Left renal pelvis (tissue), 4 donors: ENCODE measurements at regions not wholly inside any gene's neighbourhood (a gene's known extent, or its start where the extent isn't known, plus 50 kb on each side); places are given as distances from the start of the nearest gene placed in this dataset.

Experiments used
- DNase-seq, 4 donors: peaks; one replicate each; pipeline ENCODE4 v3.0.0-alpha.2; 2013; ENCODE audit warnings: low read depth in 4 of 4, low spot score in 3 of 4

DNA sequence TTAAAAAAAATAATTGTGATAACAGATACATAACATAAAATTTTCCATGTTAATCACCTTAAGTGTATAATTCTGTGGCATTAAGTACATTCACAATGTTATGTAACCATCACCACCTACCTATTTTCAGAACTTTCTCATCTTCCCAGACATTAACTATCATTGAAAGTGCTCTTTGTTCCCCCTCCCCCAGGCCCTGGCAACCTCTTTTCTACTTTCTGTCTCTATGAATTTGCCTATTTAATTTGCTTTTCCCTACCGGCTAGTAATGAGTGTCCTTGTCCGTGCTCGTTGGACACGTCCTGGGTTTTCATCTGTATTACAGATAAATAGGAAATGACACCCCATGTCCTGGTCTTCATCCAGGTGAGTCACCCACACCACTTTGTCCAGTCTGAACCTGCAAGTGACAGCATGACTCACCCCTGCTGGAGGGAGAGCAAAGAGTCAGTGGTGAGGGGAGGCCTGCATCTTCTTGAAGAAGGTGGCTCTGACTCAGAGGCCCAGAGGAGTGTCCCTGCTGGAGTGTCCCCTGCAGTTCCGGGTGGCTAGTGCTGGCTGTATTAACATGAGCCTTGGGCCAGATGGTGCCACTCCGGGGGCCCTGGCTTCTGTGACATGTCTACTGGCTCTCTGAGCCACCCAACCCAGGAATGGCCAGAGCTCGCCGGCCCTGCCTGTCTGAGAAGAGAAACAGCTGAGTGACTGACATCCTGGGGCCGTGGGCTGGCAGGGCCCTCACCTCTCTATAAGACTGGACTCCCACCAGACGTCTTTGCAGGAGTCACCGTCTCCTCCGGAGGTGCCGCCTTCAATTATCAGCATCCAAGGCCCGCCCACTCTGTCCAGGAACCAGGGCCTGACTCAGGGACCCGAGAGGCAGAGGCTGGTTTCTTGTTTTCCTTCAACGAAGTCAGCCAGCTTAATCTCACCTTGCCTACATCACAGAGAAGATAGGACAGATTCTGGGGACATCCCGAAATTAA is 503.2 kb upstream of the MKI67 start:
- no peak for DNase-seq

DNA sequence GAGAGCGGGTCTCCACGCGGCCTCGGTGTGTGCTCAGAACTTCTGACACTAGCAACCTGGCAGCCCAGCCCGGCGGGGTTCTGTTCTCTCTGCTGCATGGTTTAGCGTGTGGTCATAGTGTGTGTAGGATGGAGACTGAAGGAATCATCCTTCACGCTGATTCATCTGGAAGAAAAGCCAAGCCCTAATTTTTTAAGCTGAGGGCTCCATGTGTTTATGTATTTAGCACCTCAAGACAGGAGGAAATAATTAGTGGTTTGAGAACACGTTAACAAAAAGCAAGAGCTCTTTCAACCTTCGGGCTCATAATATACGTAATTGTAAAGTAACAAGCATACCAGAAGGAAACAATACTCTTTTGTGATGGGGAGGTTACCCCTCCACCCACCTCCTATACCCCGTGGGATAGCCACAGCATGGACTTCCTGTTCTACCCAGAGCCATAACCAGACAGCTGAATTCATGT is 504.6 kb upstream of the MKI67 start:
- DNase-seq, result no peak

- DNase-seq, result no peak
Measured at GRCh38 chr10:128631801-128632241, 505.6 kb upstream of the MKI67 start.

- DNase-seq, result no peak
Measured at GRCh38 chr10:128632694-128633093, 506.5 kb upstream of the MKI67 start.

DNA sequence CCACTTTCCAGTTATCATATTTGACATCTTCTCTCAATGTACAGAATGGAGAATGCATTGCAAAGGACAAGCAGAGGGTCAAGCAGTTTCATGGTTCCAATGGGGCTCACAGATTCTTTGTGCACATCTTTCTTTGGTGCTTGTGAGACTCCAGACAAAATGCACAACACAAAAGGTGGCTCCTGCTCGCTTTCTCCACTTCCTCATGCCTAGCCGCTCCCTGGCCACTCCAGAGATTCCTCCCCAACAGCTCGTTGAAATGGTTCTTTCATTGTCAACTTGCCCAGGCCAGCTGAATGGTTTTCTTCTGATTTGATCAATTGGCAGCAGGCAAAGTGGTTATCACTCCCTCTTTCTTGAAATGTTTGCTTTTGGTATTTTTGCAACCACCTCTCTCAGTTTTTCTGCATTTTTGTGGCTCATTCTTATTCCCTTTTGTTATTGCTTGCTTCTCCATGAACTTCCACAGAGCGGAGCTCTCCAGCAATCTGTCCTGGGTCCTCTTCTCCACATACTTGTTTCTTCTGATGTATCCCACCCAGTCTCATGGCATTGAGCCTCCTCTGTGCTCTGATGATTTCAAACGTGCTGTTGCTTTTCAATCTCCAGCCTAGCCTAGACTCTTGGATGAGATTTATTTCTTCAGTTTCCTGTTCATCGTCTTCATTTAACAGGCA is 507.8 kb upstream of the MKI67 start:
- no peak for DNase-seq

- DNase-seq, result no peak
Measured at GRCh38 chr10:128642023-128642422, 515.8 kb upstream of the MKI67 start.

GRCh38 chr10:128642502-128642901 is 516.3 kb upstream of the MKI67 start:
- DNase-seq, result no peak

DNA sequence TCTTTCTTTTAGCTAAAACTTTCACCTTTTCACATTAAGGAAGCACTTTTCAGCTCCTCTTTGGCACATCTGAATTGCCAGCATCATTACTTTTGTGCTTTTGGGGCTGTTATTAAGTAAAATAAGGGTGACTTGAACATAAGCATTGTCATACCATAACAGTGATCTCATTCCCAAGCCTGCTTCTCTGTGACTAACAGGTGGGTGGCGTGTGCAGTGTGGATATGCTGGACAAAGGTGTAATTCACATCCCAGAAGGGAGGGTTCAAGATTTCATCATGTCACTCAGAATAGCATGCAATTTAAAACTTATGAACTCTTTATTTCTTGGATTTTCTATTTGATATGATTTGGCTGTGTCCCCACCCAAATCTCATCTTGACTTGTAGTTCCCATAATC is 517.4 kb upstream of the MKI67 start:
- no peak for DNase-seq

DNA sequence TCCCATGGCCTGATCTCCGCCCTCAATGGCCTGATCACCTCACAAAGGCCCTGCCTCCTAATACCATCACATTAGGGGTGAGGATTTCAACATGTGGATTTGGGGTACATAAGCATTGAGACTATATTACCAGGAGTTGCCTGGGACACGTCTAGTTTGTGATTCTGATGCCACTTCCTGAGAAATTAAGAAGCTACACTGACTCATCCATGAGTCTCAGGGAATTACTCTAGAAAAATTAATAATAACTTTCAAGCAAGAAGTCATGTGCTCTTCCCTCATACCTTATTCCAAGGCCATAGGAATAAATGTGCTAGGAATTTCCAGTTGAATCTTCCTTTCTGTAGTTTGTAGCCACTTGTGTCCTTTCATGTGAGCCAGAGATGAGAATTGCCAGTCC is 519.3 kb upstream of the MKI67 start:
- DNase-seq, result no peak

DNA sequence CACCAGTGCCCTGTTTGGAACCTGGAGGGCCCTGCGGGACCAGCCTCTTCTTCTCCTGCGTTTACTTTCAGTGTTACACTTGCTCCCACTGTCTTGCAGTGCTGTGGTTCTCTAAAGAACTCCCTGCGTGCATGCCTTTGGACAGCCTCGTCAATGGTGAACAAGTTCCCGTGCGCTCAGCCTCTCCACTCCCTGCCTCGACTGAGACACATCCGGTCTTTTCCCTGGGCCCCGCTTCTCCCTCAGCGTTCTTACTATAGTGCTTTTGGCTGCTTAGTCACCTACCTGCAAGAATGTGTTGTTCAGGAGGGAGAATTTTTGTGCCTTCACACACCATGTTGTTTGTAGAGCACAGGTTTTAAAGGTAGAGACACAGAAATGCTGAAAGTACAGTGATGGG is 520.7 kb upstream of the MKI67 start:
- DNase-seq, result no peak

DNA sequence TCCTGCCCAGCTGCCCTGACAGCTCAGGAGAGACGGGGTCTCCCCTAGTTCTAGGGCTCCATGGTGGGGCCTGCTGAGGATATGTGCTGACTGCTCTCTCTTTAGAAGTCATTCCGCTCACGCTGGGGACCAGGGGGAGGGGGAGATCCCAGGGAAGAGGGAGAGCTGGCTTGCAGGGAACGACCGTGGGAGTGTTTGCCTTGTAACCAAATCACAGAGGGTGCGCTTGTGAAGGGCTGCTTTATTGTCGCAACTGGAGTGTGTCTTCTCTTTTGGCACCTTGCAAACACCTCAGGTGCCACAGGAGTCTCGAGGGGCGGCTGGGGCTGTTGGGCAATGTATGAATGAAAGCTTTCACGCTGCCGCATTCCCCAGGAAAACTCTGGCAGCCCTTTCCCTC is 531.3 kb upstream of the MKI67 start:
- peak in 3 of 4 donors; percentile 5 to 37 (median 10) for DNase-seq

DNA sequence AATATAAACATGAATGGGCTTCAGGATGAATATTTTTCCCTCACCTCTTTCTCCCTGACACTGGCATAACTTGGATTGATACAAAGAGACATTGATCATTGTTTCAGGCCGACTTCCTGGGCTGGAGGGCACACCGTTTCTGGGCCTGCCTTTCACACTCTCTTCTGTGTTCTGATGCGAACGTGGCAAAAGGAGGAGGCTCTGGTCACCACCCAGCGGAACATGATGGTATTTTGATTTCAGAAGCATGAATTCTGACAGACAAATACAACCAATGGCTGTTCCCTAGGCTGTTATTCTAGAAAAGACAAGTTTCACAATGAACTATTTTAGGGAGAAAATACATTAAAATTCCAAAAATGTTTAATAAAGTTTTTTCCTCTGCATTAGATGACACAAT is 534.5 kb upstream of the MKI67 start:
- DNase-seq, result no peak

DNA sequence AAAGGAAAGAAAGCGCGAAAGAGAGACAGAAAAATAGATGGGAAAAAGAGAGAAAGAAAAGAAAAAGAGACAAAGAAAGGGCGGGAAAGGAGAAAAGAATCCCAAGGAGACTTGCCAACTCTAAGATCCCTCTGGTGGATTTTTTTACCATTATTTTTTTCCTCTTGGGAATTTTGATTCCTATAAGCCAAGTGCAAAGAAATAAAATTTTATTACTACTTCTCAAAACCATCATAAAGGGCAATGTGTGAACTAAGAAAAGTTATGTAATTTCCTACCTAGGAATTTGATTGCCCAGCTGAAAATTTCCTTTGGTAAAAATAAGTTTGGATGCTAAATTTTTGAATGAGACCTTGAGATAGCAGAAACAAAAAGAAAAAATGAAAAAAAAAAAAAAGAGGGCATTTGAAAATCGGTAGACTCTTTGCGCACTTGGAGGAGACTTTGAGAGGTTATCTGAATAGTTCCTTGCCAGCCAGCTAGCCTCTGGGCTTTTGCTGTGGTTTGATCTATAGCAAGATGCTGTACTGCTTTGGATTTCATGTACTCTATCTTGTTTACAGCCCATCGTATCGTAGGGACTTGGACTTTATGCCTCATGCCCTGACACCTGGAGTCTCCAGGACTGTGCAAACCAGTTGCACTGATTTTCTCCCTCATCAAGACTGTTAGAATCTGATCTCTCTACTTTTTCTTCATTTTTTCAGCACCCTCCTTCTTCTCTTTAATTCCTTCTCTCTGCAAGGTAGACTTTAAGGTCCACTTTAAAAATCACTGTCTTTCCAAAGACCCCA is 535.4 kb upstream of the MKI67 start:
- no peak for DNase-seq

DNA sequence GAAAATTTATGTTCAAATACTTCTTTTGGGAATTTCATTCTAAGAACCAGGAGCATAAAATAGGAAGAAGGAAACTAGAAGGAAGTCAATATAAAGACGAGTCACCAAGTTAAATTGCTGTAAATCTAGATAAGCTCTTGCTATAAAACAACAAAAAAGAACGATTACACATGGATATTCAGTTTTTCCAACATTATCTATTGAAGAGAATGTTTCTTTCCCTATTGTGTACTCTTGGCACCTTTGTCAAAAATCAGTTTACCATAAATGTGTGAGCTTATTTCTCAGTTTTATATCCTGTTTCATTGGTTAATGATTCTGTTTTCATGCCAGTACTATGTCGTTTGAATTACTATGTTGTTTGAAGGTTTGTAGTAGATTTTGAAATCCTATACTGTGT is 536.3 kb upstream of the MKI67 start:
- DNase-seq, result no peak

GRCh38 chr10:128664729-128665128 is 538.5 kb upstream of the MKI67 start:
- no peak for DNase-seq

DNA sequence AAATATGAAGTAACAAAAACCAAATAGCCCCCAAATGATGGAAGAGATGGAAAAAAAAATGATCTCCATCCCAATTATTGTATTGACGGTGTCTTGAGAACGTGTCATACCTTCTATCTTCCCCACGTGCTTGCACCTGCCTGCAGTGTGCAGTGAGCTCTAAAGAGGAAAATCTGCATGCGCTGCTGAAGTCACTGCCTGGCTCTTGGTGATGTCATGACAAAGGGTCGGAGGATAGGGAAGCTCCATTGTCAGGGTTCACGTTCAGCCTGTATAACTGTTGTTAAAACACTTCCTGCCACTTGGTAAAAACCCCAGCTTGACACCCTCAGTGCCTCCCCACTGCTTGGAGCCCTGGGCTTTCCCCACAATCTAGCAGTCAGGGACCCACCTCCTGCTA is 549.2 kb upstream of the MKI67 start:
- no peak for DNase-seq

- no peak for DNase-seq
Measured at GRCh38 chr10:128680116-128680515, 553.9 kb upstream of the MKI67 start.

- no peak for DNase-seq
Measured at GRCh38 chr10:128684215-128684614, 558.0 kb upstream of the MKI67 start.

DNA sequence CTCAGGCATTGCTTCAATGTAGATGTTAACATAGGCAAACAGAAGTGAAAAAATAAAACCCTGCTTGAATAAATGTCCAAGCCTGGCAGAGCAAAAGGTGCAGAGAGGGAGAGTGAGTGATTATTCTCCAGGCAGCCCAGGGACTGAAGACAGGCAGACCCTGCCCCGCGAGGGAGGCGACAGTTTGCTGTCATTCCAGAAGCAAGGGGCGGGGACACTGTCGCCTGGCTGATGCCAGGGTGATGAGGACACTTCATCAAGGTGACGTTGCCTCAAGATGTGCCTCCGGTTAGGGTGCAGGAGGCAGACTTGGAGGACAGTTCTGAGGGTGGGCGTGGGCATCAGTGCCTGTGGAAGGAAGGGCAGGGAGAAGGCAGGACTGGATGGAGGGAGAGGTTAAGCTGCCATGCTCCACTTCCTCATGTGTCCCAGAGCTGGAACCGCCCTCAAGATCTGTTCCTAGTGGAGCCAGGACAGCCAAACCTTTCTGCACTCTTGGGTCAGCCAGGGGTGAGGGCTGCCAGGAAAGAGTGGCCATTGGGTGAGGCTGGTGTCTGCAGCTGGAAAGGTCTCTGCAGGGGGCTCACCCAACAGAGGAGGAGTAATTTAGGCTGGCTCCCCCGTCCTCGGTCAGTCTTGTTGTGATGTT is 560.5 kb upstream of the MKI67 start:
- no peak for DNase-seq

GRCh38 chr10:128687408-128687807 is 561.2 kb upstream of the MKI67 start:
- DNase-seq, result no peak
